ENCODE measurements at regions not wholly inside any gene's neighbourhood (a gene's known extent, or its start where the extent isn't known, plus 50 kb on each side); places are given as distances from the start of the nearest gene placed in this dataset.
"Not testable (repeated sequence)": the region's sequence is repeated elsewhere in the genome, so short reads cannot be mapped to it uniquely, and the experiment has no call there.

DNA sequence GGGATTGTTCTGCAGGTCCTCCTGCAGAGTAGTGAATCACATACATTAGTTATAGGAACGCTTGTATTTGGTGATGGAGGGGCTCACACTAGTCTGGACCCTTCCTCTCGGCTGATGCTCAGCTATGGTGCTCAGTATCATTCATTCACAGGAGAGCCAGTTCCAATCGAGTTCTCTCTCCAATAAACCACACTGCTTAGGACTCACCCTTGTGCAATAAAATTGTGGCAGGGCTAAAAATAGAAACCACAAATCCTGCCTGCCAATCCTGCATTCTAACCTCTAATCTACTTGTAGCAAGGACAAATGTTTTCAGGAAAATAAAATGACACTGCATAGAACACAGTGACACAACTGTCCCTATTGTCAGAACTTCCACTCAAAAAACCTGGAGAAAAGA is 138.4 kb upstream of the TBL1XR1 start:
- Mint-ChIP-seq H3K27ac (peak overlapping the region; percentile 16 to 42 (median 21)), H3K9me3 (no peaks in the 10 kb centered on the region), H3K27me3 (ENCODE audit: low read depth) (no peaks in the 10 kb centered on the region), H3K36me3 (ENCODE audit: low read depth) (no peaks in the 10 kb centered on the region), H3K4me3 (no peak overlapping the region), H3K4me1 (peaks cover 71% of the 10 kb centered on the region)
- TF ChIP-seq, protein P1, sequence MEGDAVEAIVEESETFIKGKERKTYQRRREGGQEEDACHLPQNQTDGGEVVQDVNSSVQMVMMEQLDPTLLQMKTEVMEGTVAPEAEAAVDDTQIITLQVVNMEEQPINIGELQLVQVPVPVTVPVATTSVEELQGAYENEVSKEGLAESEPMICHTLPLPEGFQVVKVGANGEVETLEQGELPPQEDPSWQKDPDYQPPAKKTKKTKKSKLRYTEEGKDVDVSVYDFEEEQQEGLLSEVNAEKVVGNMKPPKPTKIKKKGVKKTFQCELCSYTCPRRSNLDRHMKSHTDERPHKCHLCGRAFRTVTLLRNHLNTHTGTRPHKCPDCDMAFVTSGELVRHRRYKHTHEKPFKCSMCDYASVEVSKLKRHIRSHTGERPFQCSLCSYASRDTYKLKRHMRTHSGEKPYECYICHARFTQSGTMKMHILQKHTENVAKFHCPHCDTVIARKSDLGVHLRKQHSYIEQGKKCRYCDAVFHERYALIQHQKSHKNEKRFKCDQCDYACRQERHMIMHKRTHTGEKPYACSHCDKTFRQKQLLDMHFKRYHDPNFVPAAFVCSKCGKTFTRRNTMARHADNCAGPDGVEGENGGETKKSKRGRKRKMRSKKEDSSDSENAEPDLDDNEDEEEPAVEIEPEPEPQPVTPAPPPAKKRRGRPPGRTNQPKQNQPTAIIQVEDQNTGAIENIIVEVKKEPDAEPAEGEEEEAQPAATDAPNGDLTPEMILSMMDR (IDR thresholded peaks at IDR 0.05; ENCODE audit: unreplicated experiment in 3 of 3), result no peak

DNA sequence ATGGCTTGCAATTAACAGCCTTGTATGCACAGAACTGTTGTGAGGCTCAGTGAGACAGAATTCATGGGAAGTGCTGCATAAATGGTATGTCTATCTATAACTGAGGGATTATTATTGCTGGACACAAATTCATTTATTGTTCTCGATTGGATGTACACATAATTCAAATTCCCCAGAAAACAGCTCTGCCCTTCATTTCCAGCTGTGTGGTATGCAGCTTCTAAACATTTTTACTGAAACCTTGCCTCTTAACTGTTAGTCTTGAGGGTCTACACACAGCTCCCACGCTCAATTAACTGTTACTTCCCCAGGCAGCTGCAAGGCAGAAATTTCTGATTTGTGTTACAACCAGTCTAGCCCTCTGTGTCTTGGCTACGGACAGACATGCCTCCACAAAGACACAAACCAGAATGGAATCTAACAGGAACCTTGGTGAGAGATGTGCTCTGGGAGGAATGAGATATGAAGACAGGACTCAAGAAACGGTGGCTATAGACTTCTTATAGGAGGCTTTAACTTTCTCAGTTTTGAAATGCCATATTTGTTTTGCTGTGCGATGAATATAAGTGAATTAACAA is 139.7 kb upstream of the TBL1XR1 start:
- Mint-ChIP-seq H3K4me1 (peaks cover 75% of the 10 kb centered on the region), H3K36me3 (ENCODE audit: low read depth) (no peaks in the 10 kb centered on the region), H3K27me3 (ENCODE audit: low read depth) (no peaks in the 10 kb centered on the region), H3K4me3 (peak overlapping the region in 1 of 3 experiments; percentile 5), H3K27ac (peak overlapping the region; percentile 77 to 87 (median 86)), H3K9me3 (no peaks in the 10 kb centered on the region)
- TF ChIP-seq, protein P1 (IDR thresholded peaks at IDR 0.05; ENCODE audit: unreplicated experiment in 3 of 3), result no peak

DNA sequence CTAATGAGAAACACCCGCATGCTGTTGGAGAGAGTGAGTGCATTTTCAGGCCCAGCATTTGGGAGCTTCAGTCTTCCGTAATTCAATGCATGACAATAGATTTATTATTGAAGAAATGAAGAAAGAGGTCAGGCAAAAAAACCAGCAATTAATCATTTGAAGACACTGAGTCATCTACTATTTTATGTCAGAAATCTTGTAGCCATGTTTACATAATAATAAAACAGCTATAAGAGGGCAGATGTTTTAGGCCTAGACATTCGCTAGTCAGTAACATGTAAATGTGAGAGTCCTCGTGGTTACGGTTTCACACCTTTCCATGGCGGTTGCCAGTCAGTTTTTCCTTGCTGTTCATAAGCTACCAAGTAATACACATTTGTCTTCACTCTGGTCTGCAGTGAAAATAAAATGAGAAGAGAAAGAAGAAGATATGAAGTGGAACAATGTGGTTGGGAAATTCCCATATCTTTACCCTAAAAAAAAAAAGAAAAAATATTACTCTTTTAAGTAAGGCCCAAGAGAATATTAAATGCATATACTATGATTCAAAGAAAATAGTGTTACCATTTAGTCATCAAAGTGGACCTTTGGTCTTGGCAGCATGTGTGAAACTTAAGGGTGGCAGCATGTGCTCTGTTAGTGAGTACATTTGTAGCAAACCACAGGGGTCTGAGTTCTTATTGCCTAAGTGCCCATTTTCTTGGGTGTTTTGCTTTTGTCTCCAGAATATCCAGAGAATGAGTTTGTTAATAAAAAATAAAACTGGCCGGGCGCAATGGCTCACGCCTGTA is 140.5 kb upstream of the TBL1XR1 start:
- TF ChIP-seq, protein P1 (IDR thresholded peaks at IDR 0.05; ENCODE audit: unreplicated experiment in 3 of 3), result no peak
- Mint-ChIP-seq H3K4me3 (no peak overlapping the region), H3K4me1 (peaks cover 74% of the 10 kb centered on the region), H3K27ac (peak overlapping the region; percentile 77 to 87 (median 86)), H3K36me3 (ENCODE audit: low read depth) (no peaks in the 10 kb centered on the region), H3K9me3 (no peaks in the 10 kb centered on the region), H3K27me3 (ENCODE audit: low read depth) (no peaks in the 10 kb centered on the region)

DNA sequence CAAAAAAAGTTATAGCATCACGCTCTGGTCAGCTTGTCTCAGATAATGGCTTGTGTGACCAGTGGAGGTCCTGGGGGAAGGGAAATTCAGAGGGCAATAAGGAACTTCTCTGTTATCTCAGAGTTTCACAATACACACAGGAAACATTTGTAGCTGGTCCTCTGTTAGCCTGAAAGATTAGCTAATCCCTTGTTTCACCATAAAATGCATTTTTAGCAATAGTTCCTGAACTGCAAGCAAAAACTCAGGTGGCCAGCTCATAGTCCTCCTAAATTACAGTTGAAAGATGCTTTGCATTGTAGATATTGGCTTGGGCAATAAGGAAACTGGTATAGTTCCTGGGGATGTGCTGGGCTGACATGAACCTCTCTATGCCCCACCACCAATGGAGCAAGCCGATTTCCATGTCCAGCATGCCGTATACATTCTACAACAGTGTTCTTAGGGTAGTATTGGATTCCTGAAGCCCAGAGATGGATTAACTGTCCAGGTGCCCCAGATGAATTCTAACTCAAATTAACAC is 141.5 kb upstream of the TBL1XR1 start:
- Mint-ChIP-seq H3K4me1 (peaks cover 75% of the 10 kb centered on the region), H3K36me3 (ENCODE audit: low read depth) (no peaks in the 10 kb centered on the region), H3K9me3 (no peaks in the 10 kb centered on the region), H3K4me3 (no peak overlapping the region), H3K27ac (peak overlapping the region in 2 of 3 experiments; percentile 40 to 80), H3K27me3 (ENCODE audit: low read depth) (no peaks in the 10 kb centered on the region)
- TF ChIP-seq, protein P1 (IDR thresholded peaks at IDR 0.05; ENCODE audit: unreplicated experiment in 3 of 3), result no peak

DNA sequence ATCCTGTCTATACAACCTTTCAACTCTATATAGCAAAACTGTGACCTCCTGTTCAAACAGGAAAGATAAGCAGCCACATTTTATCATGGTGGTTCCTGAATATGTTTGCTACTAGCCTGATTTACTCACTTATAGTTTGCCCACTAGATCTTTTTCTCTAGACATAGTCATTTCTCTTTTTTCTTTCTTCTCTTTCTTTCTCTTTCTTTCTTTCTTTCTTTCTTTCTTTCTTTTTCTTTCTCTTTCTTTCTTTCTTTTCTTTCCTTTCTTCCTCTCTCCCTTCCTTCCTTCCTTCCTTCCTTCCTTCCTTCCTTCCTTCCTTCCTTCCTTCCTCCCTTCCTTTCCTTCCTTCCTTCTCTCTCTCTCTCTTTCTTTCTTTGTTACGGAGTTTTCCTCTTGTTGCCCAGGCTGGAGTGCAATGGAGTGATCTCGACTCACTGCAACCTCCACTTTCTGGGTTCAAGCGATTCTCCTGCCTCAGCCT is 142.0 kb upstream of the TBL1XR1 start:
- H3K36me3 Mint-ChIP-seq (ENCODE audit: low read depth); H3K9me3 Mint-ChIP-seq; H3K27me3 Mint-ChIP-seq (ENCODE audit: low read depth); H3K4me3 Mint-ChIP-seq: not testable (repeated sequence)
- Mint-ChIP-seq H3K4me1 (peaks cover 73% of the 10 kb centered on the region), H3K27ac (peak overlapping the region in 2 of 3 experiments; percentile 40 to 80)

DNA sequence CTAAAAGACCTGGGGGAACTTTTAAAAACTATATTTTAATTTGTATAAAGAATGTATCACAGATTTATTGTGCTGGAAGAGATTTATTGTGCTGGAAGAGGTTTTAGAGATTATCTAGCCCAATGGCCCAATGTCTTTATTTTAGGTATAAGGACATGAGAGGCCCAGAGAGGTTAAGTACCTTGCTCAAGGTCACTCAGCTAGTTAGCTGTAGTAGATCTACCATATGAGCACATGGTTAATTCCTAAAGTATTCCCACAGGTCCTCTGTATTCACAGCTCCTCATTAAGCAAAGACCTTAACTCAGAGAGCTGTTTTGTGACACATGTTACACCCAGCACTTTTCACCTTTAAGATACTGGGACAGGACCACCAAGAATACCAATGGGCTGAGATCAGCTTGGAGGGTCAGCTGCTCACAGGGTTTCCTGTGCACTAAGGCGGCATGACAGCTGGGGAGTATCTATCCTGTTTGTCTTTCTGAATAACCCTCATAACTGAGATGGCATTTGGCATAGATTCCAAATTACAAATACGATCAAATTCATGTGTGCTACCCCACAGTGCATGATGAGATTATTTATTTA is 143.1 kb upstream of the TBL1XR1 start:
- H3K4me3 Mint-ChIP-seq, result no peak overlapping the region
- H3K36me3 Mint-ChIP-seq (ENCODE audit: low read depth), result no peaks in the 10 kb centered on the region
- TF ChIP-seq, protein P1 (IDR thresholded peaks at IDR 0.05; ENCODE audit: unreplicated experiment in 3 of 3), result no peak
- no peaks in the 10 kb centered on the region for H3K9me3 Mint-ChIP-seq
- peaks cover 73% of the 10 kb centered on the region for H3K4me1 Mint-ChIP-seq
- peak overlapping the region in 2 of 3 experiments; percentile 66 to 77 for H3K27ac Mint-ChIP-seq
- H3K27me3 Mint-ChIP-seq (ENCODE audit: low read depth), result no peaks in the 10 kb centered on the region

Data from nephron (organoid).